GM18498 (cell line): ENCODE measurements at regions not wholly inside any gene's neighbourhood (a gene's known extent, or its start where the extent isn't known, plus 50 kb on each side); places are given as distances from the start of the nearest gene placed in this dataset.
"Not testable (repeated sequence)": the region's sequence is repeated elsewhere in the genome, so short reads cannot be mapped to it uniquely, and the experiment has no call there.

Source experiments
- ATAC-seq: cut with Tn5 transposase; IDR thresholded peaks from one replicate; pipeline ENCODE4 v1.9.1; 2021; ENCODE audit warnings: mild to moderate bottlenecking, moderate library complexity; ENCODE audit not compliant: unreplicated experiment

DNA sequence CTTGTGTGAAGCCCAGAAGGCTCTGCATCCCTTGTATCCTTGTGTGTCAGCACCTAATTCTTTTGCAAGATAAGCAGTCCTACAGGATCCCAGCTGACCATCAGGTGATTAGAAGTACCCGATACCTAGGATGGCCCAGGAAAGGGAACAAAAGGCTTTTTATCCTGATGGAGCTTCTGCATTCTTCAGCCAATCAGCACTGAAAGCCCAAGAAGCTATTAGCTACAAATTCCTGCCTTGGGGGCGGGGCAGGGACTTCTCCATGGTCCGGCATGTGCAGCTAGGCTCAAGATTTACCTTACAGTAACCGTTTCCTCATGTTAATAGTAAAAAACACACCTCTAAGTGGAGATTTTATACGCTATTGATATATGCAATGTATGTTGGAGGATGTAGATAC lies 264.6 kb upstream of the THUMPD2 start:
- no peak for ATAC-seq

GRCh38 chr2:40043191-40043590 lies 264.1 kb upstream of the THUMPD2 start:
- ATAC-seq, result no peak

GRCh38 chr2:40041422-40042382 lies 262.6 kb upstream of the THUMPD2 start:
- ATAC-seq, result no peak

DNA sequence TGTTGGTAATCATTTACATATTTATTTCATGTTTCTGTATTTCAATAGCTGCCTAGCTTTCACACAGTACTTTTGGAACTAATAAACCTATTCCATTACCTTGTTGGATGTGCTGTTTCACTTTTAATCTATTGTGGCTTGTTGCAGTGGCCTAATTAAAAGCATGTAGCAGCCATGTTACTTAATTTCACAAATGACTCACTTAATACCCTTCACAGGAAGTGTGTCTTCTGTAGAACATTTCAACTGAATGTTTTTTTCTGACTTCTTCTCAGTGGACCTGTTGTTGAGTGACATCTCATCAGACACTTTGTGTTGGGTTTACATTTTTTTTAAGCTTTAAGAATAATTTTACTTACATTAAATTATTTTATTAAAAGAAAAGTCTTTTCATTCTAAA lies 260.5 kb upstream of the THUMPD2 start:
- ATAC-seq, result no peak

- ATAC-seq, result no peak
Measured at GRCh38 chr2:40038646-40039045, 259.6 kb upstream of the THUMPD2 start.

DNA sequence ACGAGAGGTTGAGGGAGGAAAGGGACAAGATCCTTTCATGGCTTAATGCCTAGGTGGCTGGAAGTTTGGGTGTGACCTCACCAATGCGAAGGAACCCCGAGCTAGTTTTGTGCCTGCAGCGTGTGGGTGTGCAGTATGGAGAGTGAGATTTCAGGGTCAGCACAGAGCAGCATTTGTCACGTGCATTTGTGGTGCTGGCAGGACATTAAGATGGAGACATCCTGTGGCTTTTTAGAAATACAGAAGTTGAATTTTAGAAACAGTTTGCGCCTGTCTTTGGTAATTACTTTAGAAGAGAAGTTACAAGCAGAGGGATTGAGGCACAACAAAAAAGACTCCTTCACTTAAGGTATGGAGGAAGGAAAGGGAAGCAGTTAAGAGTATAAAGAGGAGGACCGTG lies 258.2 kb upstream of the THUMPD2 start:
- ATAC-seq, result peak; percentile 47

GRCh38 chr2:40036241-40036640 lies 257.2 kb upstream of the THUMPD2 start:
- no peak for ATAC-seq

- ATAC-seq, result no peak
Measured at GRCh38 chr2:40034801-40035200, 255.7 kb upstream of the THUMPD2 start.

- ATAC-seq, result no peak
Measured at GRCh38 chr2:40034198-40034597, 255.1 kb upstream of the THUMPD2 start.

GRCh38 chr2:40033781-40034180 lies 254.7 kb upstream of the THUMPD2 start:
- ATAC-seq, result no peak

GRCh38 chr2:40032650-40033319 lies 253.7 kb upstream of the THUMPD2 start:
- ATAC-seq, result no peak

GRCh38 chr2:40030456-40030975 lies 251.5 kb upstream of the THUMPD2 start:
- ATAC-seq, result no peak

DNA sequence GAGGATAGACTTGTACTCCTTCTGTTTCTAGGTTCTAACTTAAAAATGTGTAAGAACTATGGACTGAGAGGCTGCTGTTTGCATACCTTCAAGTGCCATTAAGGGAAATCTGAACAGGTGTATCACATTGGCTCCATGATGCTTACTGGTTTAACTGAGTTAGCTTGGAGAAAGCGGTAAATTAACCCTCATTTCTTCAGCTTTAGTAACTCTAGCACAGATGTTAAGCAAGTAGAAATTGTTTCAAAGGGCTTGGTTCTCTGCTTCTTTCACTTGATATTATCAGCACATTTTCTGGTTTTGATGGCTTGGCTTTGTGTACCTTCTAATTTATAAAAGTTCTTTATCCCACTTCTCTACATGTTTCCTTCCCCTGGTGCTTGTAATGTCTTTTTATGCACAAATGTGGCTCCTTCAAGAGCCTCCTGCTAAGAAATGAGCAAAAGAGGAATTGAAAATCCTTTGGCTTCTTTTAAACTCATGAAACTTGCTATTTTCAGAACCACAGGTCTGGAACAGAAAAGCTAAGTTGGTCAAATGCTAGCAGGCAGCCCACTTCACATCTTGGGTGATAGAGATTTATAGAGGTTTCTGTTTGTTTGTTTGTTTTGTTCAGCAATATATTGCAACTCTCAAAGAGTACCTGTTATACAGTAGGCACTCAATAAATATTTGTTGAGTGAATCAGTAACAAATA lies 249.9 kb upstream of the THUMPD2 start:
- peak; percentile 91 for ATAC-seq

GRCh38 chr2:40027968-40028367 lies 248.9 kb upstream of the THUMPD2 start:
- no peak for ATAC-seq

GRCh38 chr2:40025276-40025675 lies 246.2 kb upstream of the THUMPD2 start:
- ATAC-seq, result not testable (repeated sequence)

GRCh38 chr2:40020997-40021396 lies 241.9 kb upstream of the THUMPD2 start:
- no peak for ATAC-seq

GRCh38 chr2:40016151-40016885 lies 237.3 kb upstream of the THUMPD2 start:
- no peak for ATAC-seq

GRCh38 chr2:40013962-40014361 lies 234.9 kb upstream of the THUMPD2 start:
- not testable (repeated sequence) for ATAC-seq

- ATAC-seq, result no peak
Measured at GRCh38 chr2:40004336-40004735, 225.3 kb upstream of the THUMPD2 start.

DNA sequence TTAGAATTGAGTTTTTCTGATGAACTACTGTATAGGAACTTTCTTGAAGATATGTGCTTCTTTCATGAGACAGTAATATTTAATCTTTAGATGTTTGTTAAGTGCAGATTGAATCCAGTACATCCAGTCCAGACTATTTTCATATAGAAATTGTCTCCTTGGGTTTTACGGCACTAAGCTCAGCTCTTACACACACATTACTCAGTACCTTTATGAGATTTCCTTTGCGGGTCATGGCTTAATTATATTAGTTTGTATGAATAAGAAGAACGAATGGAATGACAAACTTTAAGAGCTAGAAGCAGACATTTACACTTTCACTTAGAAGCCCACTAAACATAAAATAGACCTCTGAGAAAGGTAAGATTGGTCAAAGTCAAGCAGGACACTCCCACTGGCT lies 223.3 kb upstream of the THUMPD2 start:
- no peak for ATAC-seq

DNA sequence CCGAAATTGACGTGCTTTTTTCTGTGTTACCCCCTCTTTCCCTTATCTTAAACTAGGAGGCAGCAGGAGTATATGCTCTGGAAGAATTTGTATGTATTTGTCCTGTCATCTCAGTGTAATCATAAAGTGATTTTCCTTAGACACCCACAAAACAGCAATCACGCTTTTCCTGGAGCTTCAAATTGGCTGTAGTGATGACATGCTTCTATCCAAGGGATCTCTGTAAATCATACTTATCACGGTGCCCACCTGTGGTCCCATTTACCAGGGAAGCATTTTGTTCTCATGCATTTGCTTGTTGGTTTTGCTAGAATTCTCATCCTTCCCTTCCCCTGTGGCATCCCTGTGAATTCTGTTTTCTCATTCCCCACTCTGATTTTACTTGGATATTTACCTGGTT lies 220.8 kb upstream of the THUMPD2 start:
- no peak for ATAC-seq
